Activated CD4-positive, alpha-beta T cell treated with anti-CD3 and anti-CD28 coated beads, Interleukin-10, Interleukin-2, amounts not matched to agents 100 ng/mL and 50 ng/mL, durations not matched to agents 16 hours and 8 hours (primary cell): ENCODE measurements at regions not wholly inside any gene's neighbourhood (a gene's known extent, or its start where the extent isn't known, plus 50 kb on each side); places are given as distances from the start of the nearest gene placed in this dataset.

Source experiments
- DNase-seq: peaks from one replicate; pipeline ENCODE4 v3.0.0-alpha.2; 2020

DNA sequence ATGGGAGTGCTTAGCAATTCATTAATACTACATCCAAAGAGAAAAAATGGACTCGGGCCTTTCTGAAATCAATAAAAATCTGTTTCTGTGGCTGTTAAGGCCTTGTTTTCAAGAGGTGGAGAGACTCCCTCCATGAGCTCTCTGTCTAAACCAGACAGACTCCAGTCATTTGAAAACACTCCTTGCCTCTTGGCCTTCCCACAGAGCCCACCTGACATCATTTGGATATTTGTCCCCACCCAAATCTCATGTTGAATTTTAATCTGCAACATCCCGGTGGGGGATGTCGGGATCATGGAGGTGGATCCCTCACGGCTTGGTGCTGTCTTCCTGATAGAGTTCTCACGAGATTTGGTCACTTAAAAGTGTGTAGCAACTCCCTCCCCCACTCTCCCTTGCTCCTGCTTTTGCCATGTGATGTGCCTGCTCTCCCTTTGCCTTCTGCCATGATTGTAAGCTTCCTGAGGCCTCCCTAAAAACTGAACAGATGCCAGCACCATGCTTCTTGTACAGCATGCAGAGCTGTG is 226.3 kb downstream of the TBXT start:
- no peak for DNase-seq

DNA sequence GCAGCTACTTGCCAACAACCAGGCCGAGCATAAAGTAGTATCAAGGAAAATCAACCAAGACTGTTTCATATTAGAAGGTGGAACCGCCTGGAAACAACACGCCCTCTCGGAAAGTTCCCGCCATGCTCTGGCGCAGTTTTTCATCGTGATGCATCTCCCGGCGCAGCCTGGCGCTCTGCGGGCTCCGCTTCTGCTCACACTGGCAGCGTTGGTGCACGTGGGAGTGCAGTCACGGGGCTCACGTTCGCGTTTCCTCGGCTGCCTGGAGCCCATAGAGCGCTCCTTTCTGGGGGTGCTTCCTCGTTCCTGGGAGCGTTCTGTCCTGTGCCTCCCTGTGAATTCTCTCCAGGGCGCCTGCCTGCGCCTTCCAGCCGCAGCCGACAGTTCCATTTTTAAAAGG is 227.3 kb downstream of the TBXT start:
- no peak for DNase-seq

- DNase-seq = no peak
Measured at GRCh38 chr6:165939601-165940290, 227.9 kb downstream of the TBXT start.

DNA sequence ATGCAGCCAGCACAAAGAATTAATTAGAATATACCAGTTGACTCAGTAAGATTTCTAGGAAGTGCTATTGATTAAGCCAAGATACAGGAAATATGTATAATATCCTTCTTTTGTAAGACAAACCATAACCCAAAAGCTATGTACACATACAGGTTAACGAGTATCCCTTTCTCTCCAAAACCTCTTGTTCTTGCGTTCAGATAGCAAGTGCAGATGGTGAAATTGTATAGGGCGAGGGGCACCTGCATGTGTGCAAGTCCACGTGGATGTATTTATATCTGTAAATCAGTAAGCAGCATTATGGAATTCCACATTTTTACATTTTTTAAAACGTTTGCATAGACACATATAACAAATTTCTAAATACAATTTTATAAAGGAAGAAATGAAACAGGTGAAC is 228.6 kb downstream of the TBXT start:
- no peak for DNase-seq

GRCh38 chr6:165937564-165938358 is 229.9 kb downstream of the TBXT start:
- no peak for DNase-seq

- no peak for DNase-seq
Measured at GRCh38 chr6:165936660-165937059, 231.0 kb downstream of the TBXT start.

- no peak for DNase-seq
Measured at GRCh38 chr6:165936096-165936495, 231.6 kb downstream of the TBXT start.

DNA sequence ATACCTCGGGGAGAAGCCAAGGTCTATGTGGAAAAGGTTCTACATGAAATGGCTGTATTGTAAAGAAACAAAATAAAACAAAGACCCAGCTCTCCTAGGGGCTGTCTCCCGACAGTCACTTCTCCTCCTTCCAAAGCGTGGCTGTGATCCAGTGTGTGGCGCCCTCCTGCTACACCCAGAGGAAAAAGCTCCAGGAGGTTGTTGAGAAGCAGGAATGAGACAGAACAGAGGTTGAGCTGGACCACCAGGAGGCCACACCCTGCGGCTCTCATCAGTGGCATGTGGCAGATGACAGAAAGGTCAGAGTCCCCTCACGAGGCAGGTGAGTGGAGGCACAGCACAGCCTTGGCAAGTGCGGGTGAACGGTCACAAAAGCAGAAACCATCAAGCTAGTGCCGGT is 236.0 kb downstream of the TBXT start:
- no peak for DNase-seq

- DNase-seq = no peak
Measured at GRCh38 chr6:165930668-165931214, 236.9 kb downstream of the TBXT start.

- no peak for DNase-seq
Measured at GRCh38 chr6:165929607-165930006, 238.0 kb downstream of the TBXT start.

- DNase-seq = no peak
Measured at GRCh38 chr6:165926378-165926777, 241.3 kb downstream of the TBXT start.

- no peak for DNase-seq
Measured at GRCh38 chr6:165925474-165926156, 242.0 kb downstream of the TBXT start.

- DNase-seq = no peak
Measured at GRCh38 chr6:165922309-165922794, 245.3 kb downstream of the TBXT start.

DNA sequence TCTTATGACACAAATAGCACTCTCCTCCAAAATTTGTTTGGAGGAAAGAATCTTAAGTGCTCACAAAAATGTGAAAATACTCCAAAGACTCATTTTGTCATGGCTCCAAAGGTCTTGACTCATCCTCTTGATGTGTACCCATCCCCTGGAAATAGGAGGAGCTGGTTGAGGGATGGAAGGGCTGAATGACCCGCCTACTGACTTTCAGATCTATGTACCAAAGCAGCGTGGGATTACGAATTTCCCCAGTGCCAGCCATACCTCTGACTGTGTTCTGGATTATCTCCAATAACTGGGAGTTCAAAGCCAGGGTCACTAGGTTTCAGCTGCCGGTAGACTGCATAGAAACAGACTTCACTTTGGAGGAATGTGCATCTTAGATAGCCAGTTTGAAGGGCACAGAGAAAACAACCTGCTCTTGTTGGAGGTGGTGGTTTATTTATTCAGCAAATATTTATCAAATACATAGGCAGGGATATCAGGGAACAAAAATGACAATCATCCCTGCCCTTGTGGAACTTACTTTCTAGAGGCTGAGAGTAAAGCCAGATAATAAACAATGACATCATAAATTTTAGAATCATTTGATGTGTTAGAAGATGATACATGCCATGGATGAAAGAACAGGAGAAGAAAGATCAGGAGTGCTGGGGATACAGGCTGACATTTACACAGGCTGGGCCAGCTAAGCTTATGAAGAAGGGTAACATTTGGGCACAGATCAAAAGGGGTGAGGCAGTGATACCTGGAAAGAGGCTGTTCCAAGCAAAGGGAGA is 246.6 kb downstream of the TBXT start:
- no peak for DNase-seq

DNA sequence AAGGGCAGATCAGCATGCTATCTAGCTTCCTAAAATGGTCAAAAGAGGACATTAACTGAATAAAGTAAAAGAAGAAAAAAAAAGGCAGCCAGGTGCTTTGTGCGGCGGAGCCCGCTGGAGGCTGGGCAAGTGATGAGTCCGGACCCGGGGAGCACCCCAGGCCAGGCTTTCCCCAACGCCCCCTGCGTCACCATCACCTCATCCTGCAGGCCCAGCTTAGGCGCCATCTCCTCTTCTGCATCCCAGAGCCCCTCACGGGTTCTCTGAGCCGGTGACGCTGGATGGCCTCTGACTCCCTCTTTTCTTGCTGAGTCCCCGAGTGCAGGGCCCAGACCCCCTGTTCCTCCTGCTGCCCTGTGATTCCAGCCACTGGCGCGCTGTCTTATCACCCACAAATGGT is 250.1 kb downstream of the TBXT start:
- DNase-seq = no peak

DNA sequence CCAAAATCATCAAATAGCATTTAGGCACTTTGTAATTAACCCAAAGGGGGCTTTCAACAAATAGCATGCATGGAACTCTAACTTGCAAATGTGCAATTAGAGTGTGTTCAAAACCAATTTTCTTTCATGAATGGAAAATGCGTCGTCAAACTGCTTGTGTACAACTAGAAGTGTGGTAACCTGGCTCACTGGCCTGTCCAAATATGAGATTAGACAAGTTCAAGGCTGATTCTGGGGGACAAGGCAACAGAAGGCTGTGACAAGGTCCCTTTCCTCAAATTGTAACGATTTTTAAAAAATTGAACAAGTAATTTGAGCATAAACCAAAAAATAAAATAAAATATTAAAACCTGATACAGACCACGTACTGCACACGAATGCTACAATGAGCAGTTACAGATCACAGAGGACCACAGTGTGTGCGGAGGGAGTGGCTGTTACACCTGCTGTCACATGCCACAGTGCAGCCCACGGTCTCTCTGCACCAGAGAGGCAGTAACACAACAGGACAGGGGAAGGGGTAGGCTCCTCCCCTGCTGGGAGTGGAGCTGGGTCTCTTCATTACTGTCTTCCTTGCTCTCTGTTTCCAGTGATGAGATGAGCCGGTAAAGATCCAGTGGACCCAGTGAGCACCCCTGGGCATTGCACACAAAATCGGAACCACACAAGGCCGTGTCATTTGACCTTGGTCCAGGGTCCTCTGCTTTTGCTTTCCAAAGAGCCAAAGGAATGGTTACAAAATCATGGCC is 252.2 kb upstream of the PDE10A start:
- no peak for DNase-seq

DNA sequence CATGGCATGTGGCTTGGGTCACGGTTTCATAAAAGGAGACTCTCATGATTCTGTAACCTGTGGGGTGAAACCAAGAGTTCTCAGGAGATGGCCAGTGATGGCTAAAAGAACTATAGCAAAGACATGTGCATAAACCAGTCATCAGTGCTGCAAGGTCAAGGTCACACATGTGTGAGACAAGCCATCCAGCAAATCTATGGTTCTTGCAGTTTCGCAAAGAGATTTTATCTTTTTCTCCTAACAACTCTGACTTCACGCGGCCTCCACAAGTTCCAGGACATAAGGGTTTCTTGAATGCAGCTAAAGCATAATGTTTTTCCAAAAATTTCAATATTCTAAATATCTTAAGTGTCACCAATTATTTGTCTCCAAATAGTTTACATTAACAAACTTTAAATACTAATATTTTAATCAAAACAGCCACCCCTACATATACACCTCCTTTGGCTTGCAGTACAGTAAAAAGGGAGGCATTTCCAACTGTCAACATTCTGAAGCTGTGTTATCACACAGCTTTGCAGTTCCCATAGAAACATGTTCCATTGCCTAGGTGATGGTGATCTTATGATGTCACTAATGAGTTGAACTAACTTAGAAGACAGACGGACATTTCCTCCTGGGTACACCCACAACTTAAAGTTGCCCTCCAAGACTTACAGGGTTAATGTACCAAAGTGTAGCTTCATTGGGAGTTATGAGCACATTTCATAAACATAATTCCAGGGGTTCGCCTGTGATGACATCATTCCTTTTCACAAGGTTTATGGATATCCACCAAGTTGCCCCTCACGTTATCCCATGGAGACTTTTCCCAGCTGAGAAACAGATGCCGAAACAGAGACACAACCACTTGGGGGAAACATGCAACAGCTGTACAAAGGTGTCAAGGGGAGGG is 250.9 kb upstream of the PDE10A start:
- no peak for DNase-seq

- DNase-seq = no peak
Measured at GRCh38 chr6:165910184-165910966, 247.3 kb upstream of the PDE10A start.

DNA sequence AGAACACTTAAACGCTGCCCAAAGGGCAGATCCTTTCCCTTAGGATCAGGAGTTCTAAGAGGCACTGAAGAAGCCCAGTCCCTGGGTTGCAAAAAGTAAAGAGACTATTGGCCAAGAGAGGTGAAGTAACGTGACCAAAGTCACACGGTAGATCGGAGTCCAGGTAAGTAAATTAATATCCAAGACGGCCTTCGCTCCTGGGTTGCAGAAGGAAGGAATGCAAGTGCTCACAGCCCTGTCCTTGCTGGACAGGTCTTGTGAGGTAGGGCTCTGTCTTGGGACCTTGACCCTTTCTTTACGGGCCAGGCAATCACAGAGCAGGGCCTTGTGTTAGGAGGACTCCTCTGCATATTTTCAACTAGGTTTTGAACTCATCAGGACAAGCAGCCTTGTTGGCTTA is 243.7 kb upstream of the PDE10A start:
- no peak for DNase-seq

DNA sequence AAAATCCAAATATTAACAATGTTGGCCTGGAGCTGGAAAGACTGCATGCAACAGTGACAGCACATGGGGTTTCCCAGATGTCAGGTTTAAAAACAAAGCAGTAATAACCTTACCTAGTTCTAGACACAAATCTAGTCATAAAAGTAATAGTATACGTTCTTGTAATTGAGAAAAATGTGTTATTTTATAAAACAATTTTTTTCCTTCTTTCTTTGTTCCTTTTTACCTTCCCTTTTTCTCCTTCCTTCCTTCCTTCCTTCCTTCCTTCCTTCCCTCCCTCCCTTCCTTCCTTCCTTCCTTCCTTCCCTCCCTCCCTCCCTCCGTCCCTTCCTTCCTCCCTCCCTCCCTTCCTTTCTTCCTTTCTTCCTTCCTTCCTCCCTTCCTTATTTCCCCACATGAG is 242.7 kb upstream of the PDE10A start:
- no peak for DNase-seq
